Myocyte (in vitro differentiated cells): ENCODE measurements at regions not wholly inside any gene's neighbourhood (a gene's known extent, or its start where the extent isn't known, plus 50 kb on each side); places are given as distances from the start of the nearest gene placed in this dataset.

Source experiments
- DNase-seq: peaks from one replicate; pipeline ENCODE4 v3.0.0-alpha.2; 2012; ENCODE audit warnings: low read depth

- no peak for DNase-seq
These were observed 88.4 kb downstream of the CTTN start for GRCh38 chr11:70486731-70487130.

DNA sequence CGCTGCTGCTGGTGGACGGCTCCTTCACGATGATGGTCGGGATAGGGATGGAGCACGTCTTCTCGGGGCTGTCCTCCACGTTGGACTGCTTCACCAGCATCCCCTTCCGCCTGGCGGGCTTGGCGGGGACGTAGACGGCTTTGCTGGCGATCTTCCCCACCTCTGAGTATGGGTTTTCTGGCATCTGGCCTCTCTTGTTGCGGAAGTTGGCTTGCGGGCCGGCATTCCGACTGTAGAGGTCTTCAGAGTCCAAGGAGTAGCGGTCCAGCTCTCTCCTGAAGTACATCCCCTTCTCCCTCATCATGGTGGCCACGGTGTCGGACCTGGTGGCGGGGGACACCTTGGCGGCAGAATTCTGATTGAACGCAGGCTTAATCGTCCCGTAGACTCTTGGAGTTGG is 88.8 kb downstream of the CTTN start:
- DNase-seq: no peak

GRCh38 chr11:70487756-70488155 is 89.4 kb downstream of the CTTN start:
- DNase-seq: no peak

- no peak for DNase-seq
These were observed 89.9 kb downstream of the CTTN start for GRCh38 chr11:70488171-70488703.

- no peak for DNase-seq
These were observed 90.9 kb downstream of the CTTN start for GRCh38 chr11:70489276-70489675.

DNA sequence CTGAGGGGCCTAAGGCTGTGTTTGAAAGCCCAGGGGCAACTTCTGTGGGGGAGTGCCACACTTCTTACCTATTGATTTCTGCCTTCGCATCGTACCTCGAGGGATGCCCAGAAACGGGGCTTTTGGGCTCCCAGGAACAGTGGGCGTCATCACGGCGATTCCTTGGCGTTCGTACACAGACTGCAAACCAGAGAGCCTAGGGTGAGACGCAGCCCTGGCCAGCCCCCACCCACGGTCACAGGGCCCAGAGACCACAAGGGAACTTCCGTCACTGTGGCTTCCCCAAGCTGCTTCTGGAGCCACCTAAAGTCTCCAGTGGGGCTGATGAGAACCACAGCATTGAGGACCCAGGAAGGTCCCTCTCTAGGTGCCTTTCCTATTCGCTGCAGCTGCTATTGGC is 91.9 kb downstream of the CTTN start:
- no peak for DNase-seq

GRCh38 chr11:70490723-70491558 is 92.6 kb downstream of the CTTN start:
- no peak for DNase-seq

- DNase-seq: no peak
These were observed 93.6 kb downstream of the CTTN start for GRCh38 chr11:70491696-70492472.

DNA sequence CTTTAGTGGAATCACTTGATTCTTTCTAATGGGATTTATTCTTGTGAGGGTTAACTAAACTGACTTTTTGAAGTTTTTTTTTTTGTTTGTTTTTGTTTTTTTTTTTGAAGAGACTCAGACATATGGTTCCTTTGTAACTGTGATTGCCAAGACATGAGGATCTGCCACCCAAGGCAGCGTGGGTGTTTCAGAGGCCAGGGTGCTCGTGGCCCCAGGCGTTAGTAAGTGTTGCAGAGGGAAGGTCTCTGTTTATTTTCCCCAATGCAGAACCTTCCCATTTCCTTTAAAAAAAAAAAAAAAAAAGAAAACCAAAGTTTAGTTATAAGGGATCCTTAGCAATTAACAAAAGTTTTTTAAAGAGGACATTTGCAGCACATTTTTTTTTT is 94.8 kb downstream of the CTTN start:
- DNase-seq: no peak

- no peak for DNase-seq
These were observed 95.6 kb downstream of the CTTN start for GRCh38 chr11:70493891-70494290.

GRCh38 chr11:70494559-70495350 is 96.4 kb downstream of the CTTN start:
- no peak for DNase-seq

DNA sequence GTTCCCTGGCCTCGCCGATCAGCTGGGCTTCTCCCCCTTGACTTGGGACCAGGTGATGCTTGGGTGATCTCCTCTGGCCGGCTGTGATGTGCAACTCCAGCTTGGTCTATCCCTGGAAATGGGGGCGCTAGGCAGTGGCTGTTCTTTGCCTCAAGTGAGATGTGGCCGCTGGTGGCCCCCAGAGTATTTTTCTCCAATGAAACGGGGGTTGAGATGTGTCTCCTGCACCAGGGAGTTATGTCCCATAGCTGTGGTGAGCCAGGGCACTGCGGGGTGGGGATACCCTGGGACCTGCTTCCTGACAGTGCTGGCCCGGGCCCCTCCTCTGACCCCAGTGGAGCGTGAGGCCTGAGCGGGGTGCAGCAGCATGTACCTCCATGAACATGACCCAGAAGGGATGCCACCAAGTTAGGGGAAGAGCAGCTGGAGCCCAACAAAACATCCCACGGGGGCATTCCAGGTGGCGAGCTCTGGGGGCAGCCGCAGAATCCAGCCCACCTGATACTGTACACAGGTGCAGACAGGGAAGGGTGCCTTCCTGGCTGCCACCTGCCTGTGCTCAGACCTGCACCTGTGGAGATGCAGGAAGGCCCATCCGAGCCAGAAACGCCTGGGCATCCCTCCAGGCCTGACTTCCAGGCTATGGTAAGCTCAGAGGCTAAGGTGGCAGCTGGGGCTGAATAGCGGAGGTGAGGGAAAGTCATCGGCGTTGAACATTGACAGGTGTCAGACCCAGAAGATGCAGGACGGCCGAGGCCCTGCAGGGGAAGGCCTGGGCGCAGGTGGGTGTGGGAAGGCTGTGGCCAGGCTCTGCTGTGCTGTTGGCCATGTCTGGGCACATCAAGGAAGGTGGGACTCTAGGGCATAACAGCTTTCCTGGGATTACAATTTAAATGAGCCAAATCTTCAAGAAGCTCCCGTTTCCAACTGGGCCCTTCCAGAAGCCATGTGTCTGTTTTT is 97.3 kb downstream of the CTTN start:
- DNase-seq: no peak

GRCh38 chr11:70496591-70497535 is 98.5 kb downstream of the CTTN start:
- DNase-seq: no peak

DNA sequence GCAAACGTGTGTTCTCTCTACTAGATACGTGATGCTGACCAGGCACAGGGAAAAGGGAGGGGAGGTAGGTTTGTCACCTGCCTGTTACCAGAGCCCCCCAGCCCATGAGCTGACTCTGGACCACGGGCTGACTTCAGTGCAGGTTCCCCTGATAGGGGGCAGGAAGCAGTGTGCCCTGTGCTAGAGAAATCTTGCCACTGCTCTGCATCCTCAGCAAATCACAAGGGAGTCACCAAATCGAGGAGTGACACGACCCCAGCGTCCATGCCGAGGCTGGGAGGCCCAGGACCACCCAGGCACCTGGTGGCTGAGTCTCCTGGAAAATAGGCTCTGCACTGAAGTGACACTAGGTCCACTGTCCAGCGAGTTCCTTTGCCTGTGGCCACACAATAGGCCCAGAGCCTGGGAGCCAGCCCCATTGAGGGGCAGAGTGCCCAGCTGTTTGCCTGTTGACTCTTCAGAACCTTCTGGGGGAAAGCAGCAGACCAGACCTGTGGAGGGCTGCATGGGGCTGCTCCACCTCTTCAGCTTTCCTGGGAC is 99.3 kb downstream of the CTTN start:
- DNase-seq: no peak

DNA sequence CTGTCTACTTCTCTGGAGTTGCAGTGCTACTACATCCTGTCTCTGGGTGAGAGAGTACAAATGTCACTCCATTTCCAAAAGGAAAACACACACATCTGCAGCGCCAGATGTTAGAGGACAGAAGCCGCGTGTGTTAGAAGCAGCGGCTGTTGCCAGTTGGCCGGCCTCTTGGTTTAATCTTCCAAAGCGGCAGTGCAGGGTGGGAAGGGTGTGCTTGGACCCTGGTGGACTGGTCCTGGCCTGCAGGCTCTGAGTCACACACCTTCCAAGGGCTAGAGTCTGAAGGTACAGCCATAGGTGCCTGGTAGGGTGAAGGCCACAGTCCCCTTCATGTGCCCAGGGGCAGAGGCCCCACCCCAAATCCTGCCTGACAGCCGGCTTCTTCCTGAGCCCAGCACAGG is 99.8 kb downstream of the CTTN start:
- no peak for DNase-seq

- no peak for DNase-seq
These were observed 100.9 kb downstream of the CTTN start for GRCh38 chr11:70498976-70499801.

DNA sequence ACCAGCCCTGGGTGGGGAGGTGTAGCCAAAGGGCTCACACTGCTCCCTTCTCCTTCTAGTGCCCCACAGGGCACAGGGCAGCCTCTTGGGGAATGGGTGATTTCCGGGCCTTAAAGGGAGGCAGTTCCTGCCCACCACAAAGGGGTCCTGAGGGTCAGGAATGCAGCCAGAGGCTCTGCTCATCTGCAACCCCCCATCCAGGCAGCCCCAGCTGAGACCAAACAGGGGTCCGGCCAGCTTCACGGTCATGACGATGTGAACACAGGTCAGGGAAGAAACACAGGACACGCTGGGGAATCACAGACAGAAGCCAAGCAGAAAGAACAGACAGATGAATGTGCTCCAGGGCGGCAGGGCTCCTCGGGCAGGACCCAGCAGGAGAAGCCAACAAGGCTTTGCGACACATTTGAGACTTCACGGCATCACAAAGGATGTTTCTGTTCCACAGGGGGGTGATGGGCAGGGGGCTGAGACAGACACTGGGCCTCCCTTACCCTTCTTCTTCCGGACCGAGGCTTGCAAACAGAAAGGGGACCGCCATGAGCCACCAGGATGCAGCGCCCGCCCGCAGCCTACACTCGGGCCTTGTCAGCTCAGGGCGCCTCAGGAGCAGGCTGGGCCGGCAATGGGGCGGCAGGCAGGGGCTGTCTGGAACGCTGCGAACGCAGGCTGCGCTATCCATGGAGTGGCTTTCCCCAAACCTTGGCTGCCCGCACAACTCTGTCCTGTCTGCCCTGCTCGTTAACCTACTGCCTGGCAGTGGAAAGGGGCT is 101.9 kb downstream of the CTTN start:
- DNase-seq: no peak
